ENCODE measurements at regions not wholly inside any gene's neighbourhood (a gene's known extent, or its start where the extent isn't known, plus 50 kb on each side); places are given as distances from the start of the nearest gene placed in this dataset.

- TF ChIP-seq CTCF (IDR thresholded peaks at IDR 0.05; ENCODE audit: low read depth, low read length, poor library complexity, severe bottlenecking) (no peak), EZH2phosphoT487 (IDR thresholded peaks at IDR 0.05; ENCODE audit: borderline replicate concordance, low read length) (no peak)
These were observed 389.9 kb downstream of the SIPA1L2 start for GRCh38 chr1:232239998-232240397.

Data from DOHH2 (cell line).